ENCODE measurements at regions not wholly inside any gene's neighbourhood (a gene's known extent, or its start where the extent isn't known, plus 50 kb on each side); places are given as distances from the start of the nearest gene placed in this dataset.

DNA sequence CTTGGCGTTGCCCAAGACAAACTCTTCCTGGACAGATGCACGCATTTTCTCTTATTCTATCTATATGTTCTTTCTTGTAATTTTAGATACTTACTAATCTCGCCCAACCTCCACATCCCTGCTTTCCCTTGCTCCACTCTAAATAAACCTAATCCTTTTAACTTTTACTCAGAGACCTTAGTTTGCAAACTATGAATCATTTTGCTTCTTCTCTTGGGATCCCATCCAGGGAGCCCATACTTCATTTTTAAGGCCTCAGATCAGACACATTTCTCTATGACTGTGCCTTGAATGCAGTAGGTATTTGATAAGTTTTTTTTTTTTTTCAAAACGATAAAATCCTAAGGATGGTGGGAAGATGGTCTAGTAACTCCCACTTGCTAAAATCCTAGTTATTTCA lies 353.8 kb upstream of the HAND2 start:
- H3K36me3 ChIP-seq (ENCODE audit: low read depth, low read length), result no peaks in the 10 kb centered on the region
- H3K27me3 ChIP-seq (ENCODE audit: low read length), result peaks cover 39% of the 10 kb centered on the region
- H3K4me2 ChIP-seq (ENCODE audit: low read length), result no peak overlapping the region
- BruUV-seq (replicated peaks), result no TSS peak
- ATAC-seq (no peak), DNase-seq (no peak)
- ChIA-PET POLR2A (ENCODE audit: unreplicated experiment) (no interaction called here), CTCF (no interaction called here)
- H3K4me1 ChIP-seq (ENCODE audit: insufficient read depth, low read length), result no peaks in the 10 kb centered on the region
- H3K9me3 ChIP-seq (ENCODE audit: low read length), result no peaks in the 10 kb centered on the region
- no peak overlapping the region for H3K9ac ChIP-seq (ENCODE audit: low read length)
- H4K20me1 ChIP-seq (ENCODE audit: low read length), result no peaks in the 10 kb centered on the region
- no peaks in the 10 kb centered on the region for H3F3A ChIP-seq (ENCODE audit: low read length, unreplicated experiment)
- H3K79me2 ChIP-seq (ENCODE audit: low read length), result no peaks in the 10 kb centered on the region
- H3K27ac ChIP-seq (ENCODE audit: low read length), result no peak overlapping the region
- TF ChIP-seq EZH2 (IDR thresholded peaks at IDR 0.05; ENCODE audit: low read length, unreplicated experiment) (no peak), EZH2phosphoT487 (IDR thresholded peaks at IDR 0.05; ENCODE audit: borderline replicate concordance, low read length) (no peak)
- TF ChIP-seq, protein P1, sequence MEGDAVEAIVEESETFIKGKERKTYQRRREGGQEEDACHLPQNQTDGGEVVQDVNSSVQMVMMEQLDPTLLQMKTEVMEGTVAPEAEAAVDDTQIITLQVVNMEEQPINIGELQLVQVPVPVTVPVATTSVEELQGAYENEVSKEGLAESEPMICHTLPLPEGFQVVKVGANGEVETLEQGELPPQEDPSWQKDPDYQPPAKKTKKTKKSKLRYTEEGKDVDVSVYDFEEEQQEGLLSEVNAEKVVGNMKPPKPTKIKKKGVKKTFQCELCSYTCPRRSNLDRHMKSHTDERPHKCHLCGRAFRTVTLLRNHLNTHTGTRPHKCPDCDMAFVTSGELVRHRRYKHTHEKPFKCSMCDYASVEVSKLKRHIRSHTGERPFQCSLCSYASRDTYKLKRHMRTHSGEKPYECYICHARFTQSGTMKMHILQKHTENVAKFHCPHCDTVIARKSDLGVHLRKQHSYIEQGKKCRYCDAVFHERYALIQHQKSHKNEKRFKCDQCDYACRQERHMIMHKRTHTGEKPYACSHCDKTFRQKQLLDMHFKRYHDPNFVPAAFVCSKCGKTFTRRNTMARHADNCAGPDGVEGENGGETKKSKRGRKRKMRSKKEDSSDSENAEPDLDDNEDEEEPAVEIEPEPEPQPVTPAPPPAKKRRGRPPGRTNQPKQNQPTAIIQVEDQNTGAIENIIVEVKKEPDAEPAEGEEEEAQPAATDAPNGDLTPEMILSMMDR (conservative IDR thresholded peaks at IDR 0.05; ENCODE audit: low read depth, low read length), result no peak
- H3K4me3 ChIP-seq (ENCODE audit: low read length), result no peak overlapping the region
- intact Hi-C loops (cut with micrococcal nuclease), result no loop called here
- no peak overlapping the region for H2AFZ ChIP-seq (ENCODE audit: low read length)
- no peaks in the 10 kb centered on the region for H3K9me2 ChIP-seq (replicated peaks; ENCODE audit: low read length)

GRCh38 chr4:173880897-173881296 lies 350.9 kb upstream of the HAND2 start:
- H3K9me2 ChIP-seq (replicated peaks; ENCODE audit: low read length), result no peaks in the 10 kb centered on the region
- no peaks in the 10 kb centered on the region for H3K36me3 ChIP-seq (ENCODE audit: low read depth, low read length)
- no peaks in the 10 kb centered on the region for H3K4me1 ChIP-seq (ENCODE audit: insufficient read depth, low read length)
- H2AFZ ChIP-seq (ENCODE audit: low read length), result no peak overlapping the region
- no TSS peak for BruUV-seq (replicated peaks)
- no peak overlapping the region for H3K9ac ChIP-seq (ENCODE audit: low read length)
- DNase-seq (no peak), ATAC-seq (no peak)
- no peak for TF ChIP-seq EZH2phosphoT487 (IDR thresholded peaks at IDR 0.05; ENCODE audit: borderline replicate concordance, low read length)
- TF ChIP-seq, protein P1 (conservative IDR thresholded peaks at IDR 0.05; ENCODE audit: low read depth, low read length), result no peak
- TF ChIP-seq EZH2 (IDR thresholded peaks at IDR 0.05; ENCODE audit: low read length, unreplicated experiment), result no peak
- CTCF ChIA-PET, result no interaction called here
- no peaks in the 10 kb centered on the region for H3K79me2 ChIP-seq (ENCODE audit: low read length)
- H3F3A ChIP-seq (ENCODE audit: low read length, unreplicated experiment), result no peaks in the 10 kb centered on the region
- H3K4me3 ChIP-seq (ENCODE audit: low read length), result no peak overlapping the region
- no peaks in the 10 kb centered on the region for H3K9me3 ChIP-seq (ENCODE audit: low read length)
- POLR2A ChIA-PET (ENCODE audit: unreplicated experiment), result no interaction called here
- intact Hi-C loops (cut with micrococcal nuclease), result no loop called here
- H3K27me3 ChIP-seq (ENCODE audit: low read length), result peaks cover 49% of the 10 kb centered on the region
- no peaks in the 10 kb centered on the region for H4K20me1 ChIP-seq (ENCODE audit: low read length)
- no peak overlapping the region for H3K4me2 ChIP-seq (ENCODE audit: low read length)
- no peak overlapping the region for H3K27ac ChIP-seq (ENCODE audit: low read length)

GRCh38 chr4:173879509-173879908 lies 349.5 kb upstream of the HAND2 start:
- Histone ChIP-seq H3K27ac (ENCODE audit: low read length) (no peak overlapping the region), H3K4me2 (ENCODE audit: low read length) (no peak overlapping the region), H3K4me3 (ENCODE audit: low read length) (no peak overlapping the region), H3K27me3 (ENCODE audit: low read length) (peaks cover 54% of the 10 kb centered on the region), H3K9ac (ENCODE audit: low read length) (no peak overlapping the region), H3K4me1 (ENCODE audit: insufficient read depth, low read length) (no peaks in the 10 kb centered on the region), H3K36me3 (ENCODE audit: low read depth, low read length) (no peaks in the 10 kb centered on the region), H3K9me3 (ENCODE audit: low read length) (no peaks in the 10 kb centered on the region), H3K9me2 (replicated peaks; ENCODE audit: low read length) (no peaks in the 10 kb centered on the region), H2AFZ (ENCODE audit: low read length) (no peak overlapping the region), H3F3A (ENCODE audit: low read length, unreplicated experiment) (no peaks in the 10 kb centered on the region), H3K79me2 (ENCODE audit: low read length) (no peaks in the 10 kb centered on the region), H4K20me1 (ENCODE audit: low read length) (no peaks in the 10 kb centered on the region)
- DNase-seq (no peak), ATAC-seq (no peak)
- POLR2A ChIA-PET (ENCODE audit: unreplicated experiment), result no interaction called here
- intact Hi-C loops (cut with micrococcal nuclease), result no loop called here
- no TSS peak for BruUV-seq (replicated peaks)
- CTCF ChIA-PET, result no interaction called here
- no peak for TF ChIP-seq EZH2phosphoT487 (IDR thresholded peaks at IDR 0.05; ENCODE audit: borderline replicate concordance, low read length)

All from PC-3 (cell line).